ENCODE measurements at regions not wholly inside any gene's neighbourhood (a gene's known extent, or its start where the extent isn't known, plus 50 kb on each side); places are given as distances from the start of the nearest gene placed in this dataset.

GRCh38 chr2:128790541-128791001 lies 471.9 kb upstream of the HS6ST1 start:
- TF ChIP-seq CTCF (IDR thresholded peaks at IDR 0.05), result no peak
- TF ChIP-seq POLR2AphosphoS5 (IDR thresholded peaks at IDR 0.05), result no peak

Data from prostate gland (tissue), 2 donors.